LNCaP clone FGC (cell line): ENCODE measurements at regions not wholly inside any gene's neighbourhood (a gene's known extent, or its start where the extent isn't known, plus 50 kb on each side); places are given as distances from the start of the nearest gene placed in this dataset.
"Not testable (repeated sequence)": the region's sequence is repeated elsewhere in the genome, so short reads cannot be mapped to it uniquely, and the experiment has no call there.

Source experiments
- DNase-seq: peaks from one replicate; pipeline ENCODE4 v3.0.0-alpha.2; 2011; ENCODE audit warnings: low read depth
- H3K4me3 ChIP-seq: 2 replicates; pipeline ENCODE4 v1.5.1; 2011; ENCODE audit warnings: mild to moderate bottlenecking, low read depth, low read length, control low read depth
- TF ChIP-seq, protein P1 (sequence below): IDR thresholded peaks from 2 replicates; pipeline ENCODE4 v1.5.1; 2012; ENCODE audit warnings: mild to moderate bottlenecking; ENCODE audit not compliant: control insufficient read depth, insufficient read depth; ENCODE audit errors: extremely low read depth

DNA sequence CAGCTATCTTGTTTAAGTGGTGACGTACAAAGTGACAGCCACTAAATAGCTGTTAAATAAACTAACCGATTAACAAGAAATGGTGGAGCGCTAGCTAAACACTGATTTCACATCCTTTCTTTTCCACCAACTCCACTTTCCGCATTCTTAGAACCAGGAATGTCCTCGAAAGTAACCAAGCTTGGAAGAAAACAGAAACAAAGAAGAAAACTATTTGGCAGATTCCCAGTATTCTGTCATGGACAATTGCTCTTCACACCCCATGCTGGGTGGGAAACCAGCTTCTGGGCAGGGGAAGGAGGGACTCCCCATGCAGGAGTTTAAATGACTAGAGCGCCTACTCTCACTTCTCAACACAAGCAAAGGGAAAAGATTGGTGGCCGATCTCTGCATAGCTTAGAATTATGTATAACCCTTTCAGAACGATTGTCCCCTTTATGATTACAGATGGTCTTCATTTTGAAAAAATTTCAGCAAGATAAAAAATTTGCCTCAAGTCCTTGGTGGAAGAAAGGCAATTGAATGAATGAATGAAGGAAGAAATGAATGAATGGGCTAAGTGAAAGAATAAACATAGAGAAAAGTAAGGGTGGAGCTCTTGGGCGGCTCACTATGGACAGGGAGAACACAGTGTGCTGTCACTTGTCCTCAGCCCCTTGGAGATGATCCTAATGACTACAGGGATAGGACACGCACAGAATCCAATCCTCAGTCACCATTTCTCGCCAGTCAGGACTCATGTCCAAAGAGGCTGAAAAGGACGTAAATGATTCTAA, 148.7 kb upstream of the NEDD9 start:
- TF ChIP-seq, protein P1, sequence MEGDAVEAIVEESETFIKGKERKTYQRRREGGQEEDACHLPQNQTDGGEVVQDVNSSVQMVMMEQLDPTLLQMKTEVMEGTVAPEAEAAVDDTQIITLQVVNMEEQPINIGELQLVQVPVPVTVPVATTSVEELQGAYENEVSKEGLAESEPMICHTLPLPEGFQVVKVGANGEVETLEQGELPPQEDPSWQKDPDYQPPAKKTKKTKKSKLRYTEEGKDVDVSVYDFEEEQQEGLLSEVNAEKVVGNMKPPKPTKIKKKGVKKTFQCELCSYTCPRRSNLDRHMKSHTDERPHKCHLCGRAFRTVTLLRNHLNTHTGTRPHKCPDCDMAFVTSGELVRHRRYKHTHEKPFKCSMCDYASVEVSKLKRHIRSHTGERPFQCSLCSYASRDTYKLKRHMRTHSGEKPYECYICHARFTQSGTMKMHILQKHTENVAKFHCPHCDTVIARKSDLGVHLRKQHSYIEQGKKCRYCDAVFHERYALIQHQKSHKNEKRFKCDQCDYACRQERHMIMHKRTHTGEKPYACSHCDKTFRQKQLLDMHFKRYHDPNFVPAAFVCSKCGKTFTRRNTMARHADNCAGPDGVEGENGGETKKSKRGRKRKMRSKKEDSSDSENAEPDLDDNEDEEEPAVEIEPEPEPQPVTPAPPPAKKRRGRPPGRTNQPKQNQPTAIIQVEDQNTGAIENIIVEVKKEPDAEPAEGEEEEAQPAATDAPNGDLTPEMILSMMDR, result no peak
- H3K4me3 ChIP-seq, result no peak overlapping the region
- no peak for DNase-seq

DNA sequence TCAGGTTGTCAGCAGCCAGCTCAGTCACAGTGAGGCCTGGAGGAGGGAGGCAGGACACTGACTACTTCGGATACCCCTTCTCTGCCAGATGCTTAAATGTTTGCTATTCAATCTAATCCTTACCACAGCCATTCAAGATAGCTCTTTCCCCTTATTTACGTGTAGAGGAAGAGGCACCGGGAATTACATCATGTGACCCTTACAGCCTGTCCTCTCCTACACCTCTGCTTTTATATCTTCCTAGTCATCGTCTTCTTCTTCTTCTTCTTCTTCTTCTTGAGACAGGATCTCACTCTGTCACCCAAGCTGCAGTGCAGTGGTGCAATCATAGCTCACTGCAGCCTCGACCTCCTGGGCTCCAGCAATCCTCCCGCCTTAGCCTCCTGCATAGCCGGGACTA, 148.1 kb upstream of the NEDD9 start:
- H3K4me3 ChIP-seq, result no peak overlapping the region
- no peak for DNase-seq
- TF ChIP-seq, protein P1, result no peak

DNA sequence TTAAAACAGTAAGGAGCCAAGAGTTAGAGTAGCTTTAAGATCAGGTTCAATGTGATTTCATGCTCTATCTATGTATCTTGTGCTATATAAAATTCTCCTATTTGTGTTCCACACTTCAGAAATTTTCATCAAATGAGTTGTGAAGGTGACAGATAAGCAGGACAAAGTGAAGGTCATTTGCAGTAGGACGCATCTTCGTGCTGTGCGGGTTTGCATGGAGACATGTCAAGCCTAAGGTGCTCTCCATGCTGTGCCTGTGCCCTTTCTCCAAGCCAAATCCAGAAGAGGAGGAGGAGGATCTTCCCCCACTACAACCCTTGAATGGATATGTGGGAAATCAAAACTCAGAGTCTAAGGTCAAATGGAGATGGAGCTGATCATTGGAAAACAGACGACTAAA, 147.3 kb upstream of the NEDD9 start:
- DNase-seq, result no peak
- TF ChIP-seq, protein P1, result no peak
- no peak overlapping the region for H3K4me3 ChIP-seq

DNA sequence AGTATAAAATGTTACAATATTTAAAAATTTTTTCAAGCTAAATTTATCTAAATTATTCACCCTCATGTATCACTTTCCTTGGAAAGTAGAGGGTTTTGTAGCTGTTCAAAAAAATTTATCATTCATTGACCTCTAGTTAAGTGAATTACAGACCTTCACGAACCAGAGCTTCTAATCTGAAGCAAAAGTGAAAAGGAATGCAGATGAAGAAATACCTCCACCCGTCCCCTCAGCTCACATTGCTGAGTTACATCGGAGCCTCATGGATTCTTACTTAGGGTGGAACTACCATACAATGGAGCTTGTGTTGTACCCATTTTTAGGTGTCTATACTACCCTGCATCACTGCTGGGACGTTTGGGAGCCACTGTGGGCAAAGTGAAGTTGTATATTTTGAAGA, 146.2 kb upstream of the NEDD9 start:
- no peak for DNase-seq
- TF ChIP-seq, protein P1, result no peak

DNA sequence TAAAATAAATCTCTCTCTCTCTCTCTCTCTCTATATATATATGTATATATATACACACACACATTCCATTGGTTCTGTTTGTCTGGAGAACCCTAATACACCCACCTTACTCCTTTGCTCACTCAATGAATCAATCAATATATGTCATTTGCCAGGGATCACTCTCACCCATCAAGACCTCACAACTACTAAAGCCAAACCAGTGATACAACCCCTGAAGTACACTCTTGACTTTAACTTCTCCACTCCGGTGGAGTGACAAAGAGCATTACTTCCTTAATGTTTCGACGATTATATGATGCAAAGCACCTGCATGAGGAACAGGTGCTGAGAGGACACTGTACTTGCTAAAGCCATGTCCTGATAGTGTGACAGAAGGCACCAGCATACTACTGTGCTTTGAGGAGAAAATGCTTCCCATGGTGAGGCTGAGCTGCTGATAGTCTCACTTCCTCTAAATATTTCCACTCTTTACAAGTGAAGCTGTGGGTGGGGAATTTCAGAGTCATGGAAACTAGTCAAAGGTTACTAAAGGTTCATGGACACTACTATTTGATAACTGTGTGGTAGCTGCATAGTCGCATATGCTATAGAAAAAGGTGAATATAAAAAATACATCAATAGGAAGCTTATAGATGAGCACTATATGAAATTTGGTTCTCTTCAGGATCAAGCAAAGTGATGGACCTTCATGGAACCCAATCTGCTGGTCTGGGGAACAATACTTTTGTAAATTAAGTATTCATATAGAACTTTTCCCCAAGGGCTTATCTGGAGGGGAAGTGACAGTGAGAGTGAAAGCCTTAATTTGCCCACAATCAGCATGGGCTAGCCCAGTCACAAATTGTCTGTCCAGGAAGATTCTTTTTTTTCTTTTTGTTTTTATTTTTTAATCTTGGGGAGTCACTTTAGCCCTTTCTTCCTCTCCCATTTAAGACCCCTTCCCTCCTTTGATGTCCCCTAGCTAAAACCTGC, 141.9 kb upstream of the NEDD9 start:
- DNase-seq, result no peak
- TF ChIP-seq, protein P1, result no peak
- no peak overlapping the region for H3K4me3 ChIP-seq

More for the DNA sequence above, 146.2 kb upstream of the NEDD9 start:
- H3K4me3 ChIP-seq, result no peak overlapping the region

DNA sequence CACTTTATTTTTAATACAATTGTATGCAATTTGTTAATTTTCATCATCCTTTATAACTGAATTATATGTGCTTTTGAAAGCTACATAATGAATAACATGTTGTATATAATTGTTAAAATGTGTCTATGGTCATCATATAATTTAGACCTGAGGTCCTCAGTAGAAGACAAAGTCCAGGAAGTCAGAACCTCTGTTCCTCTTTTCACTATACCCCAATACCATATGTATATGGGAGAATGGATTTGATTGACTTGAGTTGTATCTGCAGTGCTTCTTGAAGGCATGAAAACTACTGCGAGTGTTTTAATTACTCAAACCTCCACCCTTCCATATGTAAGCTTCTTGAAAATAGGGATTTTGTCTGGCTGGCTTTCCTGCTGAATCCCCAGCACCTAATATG, 140.7 kb upstream of the NEDD9 start:
- no peak for DNase-seq
- H3K4me3 ChIP-seq, result no peak overlapping the region
- TF ChIP-seq, protein P1, result no peak

DNA sequence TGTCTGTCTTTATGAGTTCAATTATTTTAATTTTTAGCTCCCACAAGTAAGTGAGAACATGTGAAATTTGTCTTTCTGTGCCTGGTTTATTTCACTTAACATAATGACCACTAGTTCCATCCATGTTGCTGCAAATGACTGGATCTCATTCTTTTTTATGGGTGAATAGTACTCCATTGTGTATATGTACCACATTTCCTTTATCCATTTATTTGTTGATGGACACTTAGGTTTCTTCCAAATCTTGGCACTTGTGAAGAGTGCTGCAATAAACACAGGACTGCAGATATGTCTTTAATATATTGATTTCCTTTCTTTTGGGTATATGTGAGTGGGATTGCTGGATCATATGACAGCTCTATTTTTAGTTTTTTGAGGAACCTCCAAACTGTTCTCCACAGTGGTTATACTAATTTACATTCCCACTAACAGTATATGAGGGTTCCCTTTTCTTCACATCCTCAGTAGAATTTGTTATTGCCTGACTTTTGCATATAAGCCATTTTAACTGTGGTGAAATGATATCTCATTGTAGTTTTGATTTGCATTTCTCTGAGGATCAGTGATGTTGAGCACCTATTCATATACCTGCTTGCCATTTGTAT, 139.8 kb upstream of the NEDD9 start:
- not testable (repeated sequence) for H3K4me3 ChIP-seq, DNase-seq
